ENCODE measurements at regions not wholly inside any gene's neighbourhood (a gene's known extent, or its start where the extent isn't known, plus 50 kb on each side); places are given as distances from the start of the nearest gene placed in this dataset.
A peak's percentile ranks its signal among the peaks of the same experiment; 100 is the strongest.

DNA sequence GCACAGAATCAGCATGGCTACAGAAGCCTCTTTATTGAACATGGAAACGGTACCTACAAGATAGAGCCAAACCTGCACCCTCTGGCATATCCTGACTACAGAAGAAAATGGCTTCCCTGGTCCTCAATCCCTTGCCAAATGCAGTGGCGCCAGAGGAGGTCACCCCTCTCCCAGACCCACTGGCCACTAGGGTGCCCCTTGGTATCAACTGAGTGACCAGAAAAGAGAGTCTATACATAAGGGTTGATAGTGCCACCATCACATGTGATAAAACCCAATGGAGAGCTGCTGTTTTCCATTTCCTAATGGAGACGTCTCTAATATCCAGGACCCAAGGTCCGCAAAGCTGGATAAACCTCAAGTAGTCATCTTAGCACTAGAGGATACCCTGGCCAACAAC lies 52.7 kb upstream of the ALK start:
- no peak for DNase-seq (ENCODE audit: low read depth in 3 of 3, low spot score in 2 of 3)

- DNase-seq (ENCODE audit: low read depth in 3 of 3, low spot score in 2 of 3) = no peak
These were observed 55.9 kb upstream of the ALK start for GRCh38 chr2:29977284-29977683.

- no peak for DNase-seq (ENCODE audit: low read depth in 3 of 3, low spot score in 2 of 3)
These were observed 60.0 kb upstream of the ALK start for GRCh38 chr2:29981402-29981801.

DNA sequence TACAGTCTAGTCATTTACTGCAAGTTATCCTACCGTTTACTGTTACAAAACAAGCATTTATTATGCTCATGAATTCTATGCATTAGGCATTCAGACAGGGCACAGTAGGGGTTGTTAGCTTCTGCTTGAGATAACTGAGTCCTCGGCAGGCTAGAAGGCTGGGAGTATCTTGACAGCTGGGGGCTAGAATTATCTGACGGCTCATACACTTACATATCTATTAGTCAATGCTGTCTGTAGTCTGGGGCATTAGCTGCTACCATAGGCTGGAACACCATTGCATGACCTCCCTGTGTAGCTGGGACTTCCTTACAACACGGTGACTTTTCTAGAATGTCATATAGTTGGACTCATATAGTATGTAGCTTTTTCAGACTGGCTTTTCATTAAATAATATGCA lies 61.9 kb upstream of the ALK start:
- no peak for DNase-seq (ENCODE audit: low read depth in 3 of 3, low spot score in 2 of 3)

- no peak for DNase-seq (ENCODE audit: low read depth in 3 of 3, low spot score in 2 of 3)
These were observed 65.8 kb upstream of the ALK start for GRCh38 chr2:29987146-29987545.

DNA sequence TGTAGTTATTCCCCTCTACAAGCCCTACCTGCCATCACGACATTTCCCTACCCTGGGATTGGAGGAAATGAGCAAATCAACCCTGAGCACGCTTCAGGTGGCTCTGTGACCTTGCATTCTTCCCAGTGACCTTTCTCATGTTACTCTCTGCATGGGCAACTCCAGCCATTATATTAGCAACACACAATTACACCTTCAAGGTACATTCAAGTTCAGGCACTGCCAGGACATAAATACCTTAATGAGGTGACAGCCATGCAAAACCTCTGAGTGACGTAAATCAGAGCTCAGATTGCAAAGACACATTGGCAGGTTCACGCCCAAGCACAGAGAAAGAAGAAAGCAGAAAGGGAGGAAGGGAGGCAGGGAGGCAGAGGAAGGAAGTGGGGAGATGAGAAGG lies 68.7 kb upstream of the ALK start:
- peak; percentile 37 to 72 (median 48) for DNase-seq (ENCODE audit: low read depth in 3 of 3, low spot score in 2 of 3)

GRCh38 chr2:29991086-29991485 lies 69.7 kb upstream of the ALK start:
- no peak for DNase-seq (ENCODE audit: low read depth in 3 of 3, low spot score in 2 of 3)

GRCh38 chr2:29995241-29995640 lies 73.9 kb upstream of the ALK start:
- no peak for DNase-seq (ENCODE audit: low read depth in 3 of 3, low spot score in 2 of 3)

DNA sequence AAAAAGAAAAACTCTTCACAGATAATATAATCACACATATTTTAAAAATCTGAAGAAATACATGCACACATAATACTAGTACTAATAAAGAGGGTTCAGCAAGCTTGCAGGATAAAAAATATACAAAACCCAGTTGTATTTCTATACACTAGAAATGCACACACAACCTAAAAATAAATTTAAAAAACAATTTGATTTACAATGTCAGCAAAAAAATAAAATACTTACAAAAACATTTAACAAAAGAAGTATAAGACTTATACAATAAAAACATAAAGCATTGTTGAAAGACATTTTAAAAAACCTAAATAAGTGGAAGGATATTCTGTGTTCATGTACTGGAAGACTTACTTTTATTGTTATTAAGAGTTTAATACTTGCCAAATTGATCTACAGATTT lies 81.7 kb upstream of the ALK start:
- no peak for DNase-seq (ENCODE audit: low read depth in 3 of 3, low spot score in 2 of 3)

DNA sequence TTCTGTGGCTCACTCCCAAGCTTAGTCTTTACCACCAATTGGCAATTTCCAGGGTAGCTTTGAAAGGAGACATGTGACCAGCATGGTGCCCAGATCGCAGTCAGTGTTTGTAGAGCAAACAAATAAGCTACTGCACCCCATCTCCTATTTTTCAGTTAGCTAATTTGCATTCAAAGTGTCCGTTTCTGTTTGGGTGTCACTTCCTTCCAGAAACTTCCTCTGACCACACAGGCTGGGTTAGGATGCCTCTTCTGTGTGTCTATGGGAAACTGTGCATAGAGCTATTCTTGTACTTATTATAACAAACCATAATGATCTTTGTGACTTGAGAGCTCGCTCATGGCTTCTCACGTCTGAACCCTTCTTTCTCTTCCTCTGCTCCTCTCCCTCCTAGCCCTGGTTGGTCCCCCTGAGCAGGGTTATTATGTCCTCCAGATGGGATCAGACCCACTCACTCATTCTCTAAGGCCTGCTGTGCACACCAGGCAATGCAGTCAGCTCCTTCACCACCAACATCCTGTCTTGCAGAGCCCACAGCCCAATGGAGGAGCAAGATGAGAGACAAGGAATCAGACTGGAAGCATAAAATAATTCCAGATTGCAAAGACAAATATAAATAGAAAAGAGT lies 101.2 kb upstream of the ALK start:
- no peak for DNase-seq (ENCODE audit: low read depth in 3 of 3, low spot score in 2 of 3)

DNA sequence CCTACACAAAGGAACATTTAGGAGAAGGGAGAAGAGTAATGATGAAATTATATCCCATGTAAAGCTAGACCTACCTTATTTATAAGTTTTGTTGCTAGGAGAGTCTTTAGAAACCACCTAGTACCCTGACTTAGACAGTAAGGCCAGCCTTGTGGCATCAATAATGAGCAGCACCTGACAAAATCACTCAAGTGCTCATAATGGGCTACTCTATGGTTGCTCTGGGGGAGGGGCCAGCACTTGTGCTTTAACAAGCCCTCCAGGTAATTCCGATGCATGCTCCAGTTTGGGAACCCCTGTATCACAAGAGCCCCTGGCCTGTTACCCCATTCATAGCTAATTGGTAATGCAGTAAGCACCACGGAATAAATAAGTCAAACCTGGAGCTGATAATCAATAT lies 102.9 kb upstream of the ALK start:
- no peak for DNase-seq (ENCODE audit: low read depth in 3 of 3, low spot score in 2 of 3)

DNA sequence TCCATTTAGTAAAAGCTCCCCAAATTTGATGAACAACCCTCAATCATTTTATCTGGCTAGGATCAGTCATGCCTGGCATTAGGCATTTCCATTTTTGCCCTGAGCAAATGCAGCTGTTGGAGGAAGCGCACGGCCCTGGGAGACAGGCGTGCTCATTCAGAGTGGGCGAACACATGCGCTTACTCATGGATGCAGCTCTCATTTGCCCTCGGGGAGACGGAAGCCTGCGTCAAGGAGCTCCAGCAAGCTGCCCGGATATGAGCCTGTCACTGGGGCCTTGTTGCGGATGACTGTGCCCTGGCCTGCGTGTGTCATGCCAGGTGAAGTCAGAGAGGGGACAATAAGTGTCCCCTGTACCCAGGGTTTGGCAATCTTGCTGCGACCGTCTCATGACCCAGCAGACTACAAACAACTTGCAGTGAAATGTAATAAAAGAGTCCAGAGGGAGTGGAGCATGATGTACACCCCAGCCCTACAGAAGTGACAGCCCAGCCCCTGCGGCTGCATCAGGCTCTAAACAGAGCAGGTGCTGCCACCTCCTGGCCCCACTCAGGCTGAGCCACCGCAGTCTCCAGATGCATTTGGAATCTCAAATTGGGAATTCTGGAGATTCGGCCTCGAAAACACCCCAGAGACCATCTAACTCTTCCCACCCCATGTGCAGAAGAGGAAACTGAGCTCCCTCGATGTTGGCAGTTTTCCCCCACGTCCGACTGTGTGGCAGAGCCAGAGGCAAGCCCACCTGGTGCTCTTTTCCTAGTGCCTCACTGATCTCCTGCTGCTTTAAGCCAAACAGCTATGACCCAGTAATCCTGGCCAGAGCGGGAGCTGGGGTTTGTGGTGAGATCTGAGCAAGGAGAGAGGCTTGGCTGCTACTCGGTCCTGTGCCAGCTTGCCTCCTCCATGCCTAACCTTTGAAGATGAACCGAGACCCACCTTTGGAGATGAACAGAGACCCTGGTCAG lies 105.0 kb upstream of the ALK start:
- peak; percentile 31 to 38 (median 32) for DNase-seq (ENCODE audit: low read depth in 3 of 3, low spot score in 2 of 3)

GRCh38 chr2:30029804-30030203 lies 108.4 kb upstream of the ALK start:
- no peak for DNase-seq (ENCODE audit: low read depth in 3 of 3, low spot score in 2 of 3)

GRCh38 chr2:30030361-30030760 lies 109.0 kb upstream of the ALK start:
- no peak for DNase-seq (ENCODE audit: low read depth in 3 of 3, low spot score in 2 of 3)

GRCh38 chr2:30031184-30031583 lies 109.8 kb upstream of the ALK start:
- no peak for DNase-seq (ENCODE audit: low read depth in 3 of 3, low spot score in 2 of 3)

DNA sequence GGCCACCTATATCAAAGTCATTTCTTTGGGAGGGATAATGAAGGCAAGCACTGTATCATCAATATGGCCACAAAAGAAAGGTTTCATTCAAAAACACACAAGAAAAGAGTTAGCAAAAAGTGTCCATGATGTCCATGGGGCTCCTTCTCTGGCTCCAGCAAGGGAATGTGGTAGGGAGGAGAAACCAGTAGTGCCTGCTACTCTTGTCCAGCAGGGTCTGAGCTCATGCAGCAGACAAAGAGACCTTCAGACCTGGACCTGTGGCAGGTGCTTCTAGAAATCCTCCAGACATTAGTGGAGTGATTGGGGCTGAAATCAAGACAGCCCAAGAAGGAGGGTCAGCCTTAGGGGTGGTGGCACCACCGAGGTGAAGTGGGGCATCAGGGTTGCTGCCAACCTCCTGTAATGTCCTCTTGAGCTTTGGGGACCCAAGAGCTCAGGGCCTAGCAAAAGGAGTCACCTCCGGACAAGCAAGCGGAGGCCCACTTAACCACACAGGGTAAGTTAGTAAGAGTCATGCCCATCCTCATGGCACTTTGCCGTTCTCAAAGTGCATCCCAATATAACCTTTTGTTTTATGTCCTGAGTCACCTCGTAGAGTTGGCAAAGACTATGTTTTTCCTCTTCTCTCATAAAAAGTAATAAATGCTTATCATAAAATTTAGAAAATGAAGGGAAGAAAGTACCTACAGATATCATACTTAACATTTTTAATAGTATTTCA lies 112.6 kb upstream of the YPEL5 start:
- DNase-seq (ENCODE audit: low read depth in 3 of 3, low spot score in 2 of 3) = no peak

DNA sequence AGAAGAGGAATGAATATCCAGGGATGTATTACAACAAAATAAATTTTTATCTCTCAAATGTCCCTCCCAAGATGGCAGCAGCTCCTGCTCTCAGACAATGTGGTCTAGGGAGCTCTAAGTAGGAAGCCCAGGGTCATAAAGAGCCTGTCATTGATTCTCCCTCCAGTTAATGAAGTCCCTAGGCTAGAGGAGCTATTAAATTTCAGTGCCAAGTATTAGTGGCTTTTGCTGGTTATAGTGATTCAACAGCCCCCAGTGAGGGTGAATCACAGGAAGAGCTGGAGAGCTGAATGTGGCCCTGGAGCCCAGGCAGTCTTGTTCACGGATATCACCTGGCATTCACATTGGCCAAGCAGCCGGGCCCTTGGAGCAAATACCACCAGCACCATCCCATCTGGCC lies 109.8 kb upstream of the YPEL5 start:
- no peak for DNase-seq (ENCODE audit: low read depth in 3 of 3, low spot score in 2 of 3)

DNA sequence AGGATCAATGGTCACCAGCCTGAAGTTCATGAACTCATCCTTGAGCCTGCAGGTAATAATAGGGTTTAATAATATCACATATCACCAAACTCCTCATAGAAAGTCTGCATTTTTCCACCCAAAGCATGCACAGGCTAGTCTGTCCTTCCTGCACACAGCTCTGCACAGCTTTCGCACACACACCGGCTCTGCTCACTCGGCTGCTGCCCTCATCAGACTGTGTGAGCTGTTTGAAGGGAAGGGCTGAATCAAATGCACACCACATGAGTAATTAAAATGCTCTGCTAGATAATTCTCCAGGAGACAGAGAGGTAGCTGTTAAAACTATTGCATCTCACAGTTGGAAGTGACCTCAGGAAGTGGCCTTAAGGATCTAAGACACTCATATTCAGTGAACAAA lies 108.4 kb upstream of the YPEL5 start:
- no peak for DNase-seq (ENCODE audit: low read depth in 3 of 3, low spot score in 2 of 3)

DNA sequence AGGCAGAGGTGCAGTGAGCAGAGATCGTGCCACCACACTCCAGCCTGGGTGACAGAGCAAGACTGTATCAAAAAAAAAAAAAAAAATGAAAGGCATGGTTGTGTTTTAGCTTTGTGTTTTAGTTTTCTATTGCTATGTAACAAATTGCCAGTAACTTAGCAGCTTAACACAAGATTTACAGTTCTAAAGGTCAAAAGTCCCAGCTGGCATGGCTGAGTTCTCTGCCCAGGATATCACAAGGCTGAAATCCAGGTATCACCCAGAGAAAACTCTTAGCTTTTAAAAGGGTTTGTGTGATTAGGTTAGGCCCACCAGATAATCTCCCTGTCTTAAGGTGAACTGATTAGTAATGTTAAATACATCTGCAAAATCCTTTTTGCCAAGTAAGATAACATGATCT lies 107.7 kb upstream of the YPEL5 start:
- peak in 2 of 3 donors; percentile 4 to 24 for DNase-seq (ENCODE audit: low read depth in 3 of 3, low spot score in 2 of 3)

DNA sequence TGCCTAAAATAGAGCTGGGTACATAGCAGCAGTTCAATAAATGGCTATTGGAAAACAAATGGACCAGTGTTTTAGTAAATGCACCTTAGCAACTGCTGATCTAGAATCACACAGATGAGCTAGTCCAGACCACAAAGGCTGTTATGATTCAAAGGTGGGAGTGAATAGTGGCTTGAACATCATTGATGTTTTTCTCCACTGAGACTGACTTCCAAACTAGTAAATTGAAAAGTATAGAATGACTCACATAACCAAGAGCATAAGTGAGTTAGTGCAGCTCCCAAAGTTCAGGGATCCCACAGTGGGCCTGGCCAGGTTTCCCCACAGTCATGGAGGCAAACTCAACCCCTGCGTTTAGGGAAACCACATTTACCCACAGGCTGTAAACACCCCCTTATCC lies 106.7 kb upstream of the YPEL5 start:
- DNase-seq (ENCODE audit: low read depth in 3 of 3, low spot score in 2 of 3) = no peak

- DNase-seq (ENCODE audit: low read depth in 3 of 3, low spot score in 2 of 3) = no peak
These were observed 104.9 kb upstream of the YPEL5 start for GRCh38 chr2:30041884-30042283.

DNA sequence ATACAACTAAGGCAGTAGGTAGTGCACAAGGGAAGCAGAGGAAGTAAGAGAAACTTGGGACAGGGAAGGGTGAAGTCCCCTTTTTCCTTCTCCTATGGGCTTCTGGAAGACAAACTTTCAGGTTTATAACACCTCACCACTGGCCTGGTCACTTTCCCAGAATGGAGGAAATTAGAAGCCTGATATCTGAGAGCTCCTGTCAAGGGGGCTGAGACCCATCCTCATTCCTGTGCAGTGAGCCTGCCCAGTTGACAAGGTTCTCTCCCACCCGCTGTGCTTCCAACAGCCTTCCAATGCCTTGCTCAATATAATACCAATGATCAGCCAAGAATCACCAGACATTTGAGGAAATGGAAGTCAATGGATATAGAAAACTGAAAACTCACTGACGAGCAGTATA lies 100.4 kb upstream of the YPEL5 start:
- no peak for DNase-seq (ENCODE audit: low read depth in 3 of 3, low spot score in 2 of 3)
